ENCODE measurements at regions not wholly inside any gene's neighbourhood (a gene's known extent, or its start where the extent isn't known, plus 50 kb on each side); places are given as distances from the start of the nearest gene placed in this dataset.

GRCh38 chr1:182279302-182279701, 112.3 kb downstream of the GLUL start:
- TF ChIP-seq, protein P1, sequence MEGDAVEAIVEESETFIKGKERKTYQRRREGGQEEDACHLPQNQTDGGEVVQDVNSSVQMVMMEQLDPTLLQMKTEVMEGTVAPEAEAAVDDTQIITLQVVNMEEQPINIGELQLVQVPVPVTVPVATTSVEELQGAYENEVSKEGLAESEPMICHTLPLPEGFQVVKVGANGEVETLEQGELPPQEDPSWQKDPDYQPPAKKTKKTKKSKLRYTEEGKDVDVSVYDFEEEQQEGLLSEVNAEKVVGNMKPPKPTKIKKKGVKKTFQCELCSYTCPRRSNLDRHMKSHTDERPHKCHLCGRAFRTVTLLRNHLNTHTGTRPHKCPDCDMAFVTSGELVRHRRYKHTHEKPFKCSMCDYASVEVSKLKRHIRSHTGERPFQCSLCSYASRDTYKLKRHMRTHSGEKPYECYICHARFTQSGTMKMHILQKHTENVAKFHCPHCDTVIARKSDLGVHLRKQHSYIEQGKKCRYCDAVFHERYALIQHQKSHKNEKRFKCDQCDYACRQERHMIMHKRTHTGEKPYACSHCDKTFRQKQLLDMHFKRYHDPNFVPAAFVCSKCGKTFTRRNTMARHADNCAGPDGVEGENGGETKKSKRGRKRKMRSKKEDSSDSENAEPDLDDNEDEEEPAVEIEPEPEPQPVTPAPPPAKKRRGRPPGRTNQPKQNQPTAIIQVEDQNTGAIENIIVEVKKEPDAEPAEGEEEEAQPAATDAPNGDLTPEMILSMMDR (IDR thresholded peaks at IDR 0.05): no peak
- H3K27me3 Mint-ChIP-seq (ENCODE audit: unreplicated experiment): no peaks in the 10 kb centered on the region

GRCh38 chr1:182278144-182279054, 113.2 kb downstream of the GLUL start:
- TF ChIP-seq, protein P1 (IDR thresholded peaks at IDR 0.05): no peak
- H3K36me3 Mint-ChIP-seq (ENCODE audit: unreplicated experiment): no peaks in the 10 kb centered on the region
- no peaks in the 10 kb centered on the region for H3K9me3 Mint-ChIP-seq (ENCODE audit: unreplicated experiment)
- no peak for DNase-seq (ENCODE audit: extremely low spot score, unreplicated experiment)
- no peak overlapping the region for H3K27ac Mint-ChIP-seq (ENCODE audit: unreplicated experiment)
- H3K4me3 Mint-ChIP-seq (ENCODE audit: unreplicated experiment): no peak overlapping the region
- H3K27me3 Mint-ChIP-seq (ENCODE audit: unreplicated experiment): no peaks in the 10 kb centered on the region
- H3K4me1 Mint-ChIP-seq (ENCODE audit: unreplicated experiment): no peaks in the 10 kb centered on the region

More at GRCh38 chr1:182279302-182279701, 112.3 kb downstream of the GLUL start:
- H3K4me1 Mint-ChIP-seq (ENCODE audit: unreplicated experiment): peaks cover under 1% of the 10 kb centered on the region
- no peaks in the 10 kb centered on the region for H3K36me3 Mint-ChIP-seq (ENCODE audit: unreplicated experiment)
- DNase-seq (ENCODE audit: extremely low spot score, unreplicated experiment): no peak
- no peak overlapping the region for H3K27ac Mint-ChIP-seq (ENCODE audit: unreplicated experiment)
- H3K4me3 Mint-ChIP-seq (ENCODE audit: unreplicated experiment): no peak overlapping the region
- no peaks in the 10 kb centered on the region for H3K9me3 Mint-ChIP-seq (ENCODE audit: unreplicated experiment)

GRCh38 chr1:182275271-182275670, 116.3 kb downstream of the GLUL start:
- Mint-ChIP-seq H3K27ac (ENCODE audit: unreplicated experiment) (no peak overlapping the region), H3K36me3 (ENCODE audit: unreplicated experiment) (no peaks in the 10 kb centered on the region), H3K4me1 (ENCODE audit: unreplicated experiment) (no peaks in the 10 kb centered on the region), H3K9me3 (ENCODE audit: unreplicated experiment) (no peaks in the 10 kb centered on the region), H3K4me3 (ENCODE audit: unreplicated experiment) (no peak overlapping the region), H3K27me3 (ENCODE audit: unreplicated experiment) (peaks cover 14% of the 10 kb centered on the region)
- TF ChIP-seq, protein P1 (IDR thresholded peaks at IDR 0.05): no peak
- DNase-seq (ENCODE audit: extremely low spot score, unreplicated experiment): no peak

GRCh38 chr1:182274618-182275017, 117.0 kb downstream of the GLUL start:
- Mint-ChIP-seq H3K27ac (ENCODE audit: unreplicated experiment) (no peak overlapping the region), H3K4me1 (ENCODE audit: unreplicated experiment) (no peaks in the 10 kb centered on the region), H3K4me3 (ENCODE audit: unreplicated experiment) (no peak overlapping the region), H3K36me3 (ENCODE audit: unreplicated experiment) (no peaks in the 10 kb centered on the region), H3K9me3 (ENCODE audit: unreplicated experiment) (no peaks in the 10 kb centered on the region), H3K27me3 (ENCODE audit: unreplicated experiment) (peaks cover 14% of the 10 kb centered on the region)
- TF ChIP-seq, protein P1 (IDR thresholded peaks at IDR 0.05): no peak
- DNase-seq (ENCODE audit: extremely low spot score, unreplicated experiment): no peak

GRCh38 chr1:182270731-182271130, 120.9 kb downstream of the GLUL start:
- TF ChIP-seq, protein P1 (IDR thresholded peaks at IDR 0.05): no peak
- Mint-ChIP-seq H3K4me1 (ENCODE audit: unreplicated experiment) (no peaks in the 10 kb centered on the region), H3K27me3 (ENCODE audit: unreplicated experiment) (peaks cover 20% of the 10 kb centered on the region), H3K36me3 (ENCODE audit: unreplicated experiment) (no peaks in the 10 kb centered on the region), H3K9me3 (ENCODE audit: unreplicated experiment) (no peaks in the 10 kb centered on the region), H3K27ac (ENCODE audit: unreplicated experiment) (no peak overlapping the region), H3K4me3 (ENCODE audit: unreplicated experiment) (no peak overlapping the region)
- DNase-seq (ENCODE audit: extremely low spot score, unreplicated experiment): no peak

Measured in osteocyte (in vitro differentiated cells).